ENCODE measurements at regions not wholly inside any gene's neighbourhood (a gene's known extent, or its start where the extent isn't known, plus 50 kb on each side); places are given as distances from the start of the nearest gene placed in this dataset.

GRCh38 chr12:132389526-132390286 lies 60.3 kb upstream of the GALNT9 start:
- Histone ChIP-seq H3K4me3 (ENCODE audit: low read depth, low read length) (no peak overlapping the region), H3K9me3 (ENCODE audit: control insufficient read depth, insufficient read depth, low read depth, low read length) (no peaks in the 10 kb centered on the region), H3K27ac (ENCODE audit: extremely low read depth, low read depth, low read length) (no peak overlapping the region), H3K4me1 (ENCODE audit: control insufficient read depth, insufficient read depth, low read length) (no peaks in the 10 kb centered on the region), H3K36me3 (ENCODE audit: control insufficient read depth in 2 of 2, insufficient read depth in 1 of 2, low read length in 2 of 2) (no peaks in the 10 kb centered on the region)
- ChIA-PET POLR2A (no interaction called here), CTCF (interaction anchor here (0.5 to 1.0 kb wide), 4 partner anchors 24 to 1482 kb away, joined by 3 to 4 read pairs (median 3); no protein-coding TSS in a partner anchor)
- no peak for TF ChIP-seq ZNF211 (tag by site-specific recombination; IDR thresholded peaks at IDR 0.05; ENCODE audit: low read depth)
- no peak for TF ChIP-seq ZNF76 (tag by site-specific recombination; IDR thresholded peaks at IDR 0.05; ENCODE audit: borderline replicate concordance, low read depth)
- no peak for TF ChIP-seq ZNF624 (tag by site-specific recombination; IDR thresholded peaks at IDR 0.05)
- TF ChIP-seq ZNF645 (tag by site-specific recombination; IDR thresholded peaks at IDR 0.05), result no peak
- TF ChIP-seq ZNF426 (tag by site-specific recombination; IDR thresholded peaks at IDR 0.05), result no peak
- no peak for TF ChIP-seq KLF16 (tag by site-specific recombination; IDR thresholded peaks at IDR 0.05)
- TF ChIP-seq BCL6B (tag by site-specific recombination; IDR thresholded peaks at IDR 0.05), result no peak
- TF ChIP-seq ZNF223 (tag by site-specific recombination; IDR thresholded peaks at IDR 0.05), result no peak
- TF ChIP-seq ZNF660 (tag by site-specific recombination; IDR thresholded peaks at IDR 0.05), result no peak
- no peak for TF ChIP-seq ZNF335 (tag by site-specific recombination; conservative IDR thresholded peaks at IDR 0.05)
- no peak for TF ChIP-seq REPIN1 (tag by site-specific recombination; IDR thresholded peaks at IDR 0.05; ENCODE audit: low read depth)
- TF ChIP-seq BCL11B (tag by site-specific recombination; IDR thresholded peaks at IDR 0.05; ENCODE audit: low read depth), result no peak
- TF ChIP-seq ZNF138 (tag by site-specific recombination; IDR thresholded peaks at IDR 0.05; ENCODE audit: borderline replicate concordance), result no peak
- TF ChIP-seq ZNF311 (tag by site-specific recombination; IDR thresholded peaks at IDR 0.05; ENCODE audit: borderline replicate concordance), result no peak
- TF ChIP-seq ZNF600 (tag by site-specific recombination; IDR thresholded peaks at IDR 0.05), result no peak
- no peak for TF ChIP-seq ZNF302 (tag by site-specific recombination; IDR thresholded peaks at IDR 0.05; ENCODE audit: low read depth)
- no peak for TF ChIP-seq CTCF (tag by site-specific recombination; IDR thresholded peaks at IDR 0.05)
- no peak for TF ChIP-seq ZNF626 (tag by site-specific recombination; IDR thresholded peaks at IDR 0.05)
- no peak for TF ChIP-seq ZNF292 (tag by site-specific recombination; IDR thresholded peaks at IDR 0.05; ENCODE audit: borderline replicate concordance, low read depth)
- TF ChIP-seq GLIS1 (tag by site-specific recombination; IDR thresholded peaks at IDR 0.05), result no peak

- H3K36me3 ChIP-seq (ENCODE audit: control insufficient read depth in 2 of 2, insufficient read depth in 1 of 2, low read length in 2 of 2), result no peaks in the 10 kb centered on the region
- no peak overlapping the region for H3K27ac ChIP-seq (ENCODE audit: extremely low read depth, low read depth, low read length)
- ChIA-PET POLR2A (no interaction called here), CTCF (interaction anchor here (1.0 kb wide), 1 partner anchor 25 kb away, joined by 3 read pairs; no protein-coding TSS in a partner anchor)
- H3K4me1 ChIP-seq (ENCODE audit: control insufficient read depth, insufficient read depth, low read length), result no peaks in the 10 kb centered on the region
- no peak overlapping the region for H3K4me3 ChIP-seq (ENCODE audit: low read depth, low read length)
- H3K9me3 ChIP-seq (ENCODE audit: control insufficient read depth, insufficient read depth, low read depth, low read length), result no peaks in the 10 kb centered on the region
- TF ChIP-seq ZNF76 (tag by site-specific recombination; IDR thresholded peaks at IDR 0.05; ENCODE audit: borderline replicate concordance, low read depth) (no peak), ZNF792 (tag by site-specific recombination; IDR thresholded peaks at IDR 0.05) (no peak), HIC1 (tag by site-specific recombination; IDR thresholded peaks at IDR 0.05) (no peak), ZNF596 (tag by site-specific recombination; IDR thresholded peaks at IDR 0.05) (no peak), ZNF830 (tag by site-specific recombination; IDR thresholded peaks at IDR 0.05; ENCODE audit: low read depth) (no peak), ZNF521 (tag by site-specific recombination; IDR thresholded peaks at IDR 0.05) (no peak), ZNF501 (tag by site-specific recombination; IDR thresholded peaks at IDR 0.05) (no peak), ZNF776 (tag by site-specific recombination; IDR thresholded peaks at IDR 0.05; ENCODE audit: borderline replicate concordance) (no peak), ZNF639 (tag by site-specific recombination; IDR thresholded peaks at IDR 0.05) (no peak)
Observed at GRCh38 chr12:132389026-132389425, 59.6 kb upstream of the GALNT9 start.

Measured in HEK293 (cell line).